OCI-LY1 (cell line): ENCODE measurements at regions not wholly inside any gene's neighbourhood (a gene's known extent, or its start where the extent isn't known, plus 50 kb on each side); places are given as distances from the start of the nearest gene placed in this dataset.

Experiments
- H2AFZ ChIP-seq: fragments of 200-600 bp; sonication (generic), shearing (Covaris generic); 2 replicates; pipeline ENCODE4 v1.6.0; 2014; ENCODE audit warnings: antibody characterized with exemption, mild to moderate bottlenecking, low read length
- H3F3A ChIP-seq: fragments of 200-600 bp; sonication (generic), shearing (Covaris generic); 2 replicates; pipeline ENCODE4 v1.6.0; 2014; ENCODE audit warnings: mild to moderate bottlenecking, antibody characterized with exemption, low read length, moderate library complexity; ENCODE audit not compliant: insufficient read depth
- H3K27ac ChIP-seq: fragments of 200-600 bp; sonication (generic); 2 replicates; pipeline ENCODE4 v1.5.1; 2014; ENCODE audit warnings: low read length, mixed run types, mild to moderate bottlenecking, low read depth; ENCODE audit not compliant: poor library complexity, severe bottlenecking
- H3K27me3 ChIP-seq: fragments of 200-600 bp; sonication (generic); 2 replicates; pipeline ENCODE4 v1.6.0; 2014; ENCODE audit warnings: antibody characterized with exemption, mild to moderate bottlenecking, low read length, moderate library complexity; ENCODE audit not compliant: insufficient read depth
- H3K36me3 ChIP-seq: fragments of 200-600 bp; sonication (generic); 2 replicates; pipeline ENCODE4 v1.6.1; 2014; ENCODE audit warnings: mild to moderate bottlenecking, antibody characterized with exemption, low read length, moderate library complexity, mixed read lengths; ENCODE audit not compliant: insufficient read depth
- H3K4me1 ChIP-seq: fragments of 200-600 bp; sonication (generic); 2 replicates; pipeline ENCODE4 v1.5.1; 2014; ENCODE audit warnings: mild to moderate bottlenecking, low read length, moderate library complexity; ENCODE audit not compliant: insufficient read depth, severe bottlenecking
- H3K4me2 ChIP-seq: fragments of 200-600 bp; sonication (generic), shearing (Covaris generic); 2 replicates; pipeline ENCODE4 v1.6.1; 2014; ENCODE audit warnings: low read length
- H3K4me3 ChIP-seq: fragments of 200-600 bp; sonication (generic); 2 replicates; pipeline ENCODE4 v1.5.1; 2014; ENCODE audit warnings: low read length, low read depth, mild to moderate bottlenecking, mixed read lengths; ENCODE audit not compliant: poor library complexity, severe bottlenecking
- H3K79me2 ChIP-seq: fragments of 200-600 bp; shearing (Covaris generic); 2 replicates; pipeline ENCODE4 v1.6.1; 2016; ENCODE audit warnings: mixed run types, low read length, mixed read lengths; ENCODE audit not compliant: insufficient read depth
- H3K9ac ChIP-seq: fragments of 200-600 bp; sonication (generic), shearing (Covaris generic); 2 replicates; pipeline ENCODE4 v1.6.1; 2014; ENCODE audit warnings: mild to moderate bottlenecking, low read length, mixed read lengths
- H3K9me2 ChIP-seq: fragments of 200-600 bp; sonication (generic), shearing (Covaris generic); 2 replicates; pipeline ENCODE4 v1.6.1; 2014; ENCODE audit warnings: low read depth, mild to moderate bottlenecking, low read length, mixed read lengths
- H3K9me3 ChIP-seq: fragments of 200-600 bp; shearing (Covaris generic); 2 replicates; pipeline ENCODE4 v1.6.1; 2014; ENCODE audit warnings: low read length, mixed read lengths
- H4K20me1 ChIP-seq: fragments of 200-600 bp; sonication (generic), shearing (Covaris generic); 2 replicates; pipeline ENCODE4 v1.6.0; 2016; ENCODE audit warnings: mild to moderate bottlenecking, low read length; ENCODE audit not compliant: insufficient read depth
- CTCF ChIP-seq: fragments of 200-600 bp; sonication (generic), shearing (Covaris generic); IDR thresholded peaks from 2 replicates; pipeline ENCODE4 v1.5.1; 2017; ENCODE audit warnings: mild to moderate bottlenecking, antibody characterized with exemption, low read length, moderate library complexity, mixed read lengths
- EZH2 ChIP-seq: fragments of 200-600 bp; sonication (generic), shearing (Covaris generic); IDR thresholded peaks from 2 replicates; pipeline ENCODE4 v1.8.0; 2017; ENCODE audit warnings: borderline replicate concordance, mixed run types, mild to moderate bottlenecking, antibody characterized with exemption, low read length, moderate library complexity, mixed read lengths

DNA sequence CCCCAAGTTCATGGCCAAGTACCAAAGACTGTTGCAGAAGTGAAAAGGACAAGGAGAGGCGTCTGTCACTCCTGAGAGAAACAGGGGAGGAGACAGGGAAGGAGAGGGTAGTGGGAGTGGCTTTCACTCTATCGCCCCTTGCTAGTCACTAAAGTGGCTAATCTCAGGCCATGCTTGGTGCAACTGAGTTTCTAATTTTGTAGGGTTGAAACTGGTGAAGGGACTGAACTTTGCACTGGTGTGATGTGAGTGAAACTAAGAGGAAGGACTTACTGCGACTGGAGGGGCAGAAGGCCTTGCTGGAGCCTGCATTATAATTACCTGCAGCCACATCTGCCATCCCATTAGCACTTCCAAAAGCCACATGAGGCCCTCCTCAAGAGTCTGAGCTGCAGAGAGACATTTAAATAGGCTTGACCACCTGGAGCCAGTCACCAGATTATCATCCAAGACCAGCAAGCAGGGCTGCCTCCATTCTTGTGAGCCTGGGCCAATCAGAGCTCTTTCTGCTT is 107.2 kb upstream of the EEPD1 start:
- no peaks in the 10 kb centered on the region for H3K79me2 ChIP-seq
- H3K27me3 ChIP-seq, result no peaks in the 10 kb centered on the region
- no peaks in the 10 kb centered on the region for H3K36me3 ChIP-seq
- H3K9ac ChIP-seq, result no peak overlapping the region
- no peak overlapping the region for H2AFZ ChIP-seq
- no peak overlapping the region for H3K27ac ChIP-seq
- no peaks in the 10 kb centered on the region for H3K9me2 ChIP-seq
- TF ChIP-seq EZH2 (no peak), CTCF (no peak)
- H4K20me1 ChIP-seq, result no peaks in the 10 kb centered on the region
- no peak overlapping the region for H3K4me3 ChIP-seq
- no peak overlapping the region for H3K4me2 ChIP-seq
- H3K4me1 ChIP-seq, result no peaks in the 10 kb centered on the region
- no peaks in the 10 kb centered on the region for H3K9me3 ChIP-seq
- H3F3A ChIP-seq, result no peaks in the 10 kb centered on the region

DNA sequence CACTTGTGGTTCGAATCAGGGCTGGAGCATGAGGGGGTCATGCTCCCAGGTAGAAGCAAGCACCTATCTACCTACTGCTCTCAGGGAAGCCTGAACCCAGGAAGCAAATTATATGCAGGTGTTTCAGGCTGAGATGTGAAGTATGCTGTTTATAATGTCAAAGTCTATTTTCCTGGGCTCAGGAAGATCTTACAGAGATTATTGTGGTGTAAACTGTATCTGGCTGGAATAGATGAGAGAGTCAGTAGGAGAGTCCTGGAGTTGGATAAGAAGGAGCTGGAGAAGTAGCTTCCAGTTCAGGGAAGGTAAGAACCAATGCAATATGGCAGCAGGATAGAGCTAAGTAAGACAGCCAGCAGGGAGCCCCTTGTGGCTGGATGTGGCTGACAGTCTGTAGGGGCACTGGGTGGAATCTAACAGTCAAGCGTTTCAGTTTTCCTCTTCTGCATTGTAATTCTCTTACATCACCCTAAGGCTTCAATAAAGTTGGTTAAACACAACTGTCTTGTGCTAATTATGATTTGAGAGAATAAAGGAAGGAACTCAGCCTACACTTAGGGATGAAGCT is 105.9 kb upstream of the EEPD1 start:
- H3K9ac ChIP-seq, result no peak overlapping the region
- no peaks in the 10 kb centered on the region for H4K20me1 ChIP-seq
- TF ChIP-seq EZH2 (no peak), CTCF (peak; percentile 33; the same call in 1 of the 2 replicates)
- no peak overlapping the region for H3K4me3 ChIP-seq
- H2AFZ ChIP-seq, result no peak overlapping the region
- H3K4me1 ChIP-seq, result no peaks in the 10 kb centered on the region
- no peak overlapping the region for H3K4me2 ChIP-seq
- 0 out of 2 replicates have a peak, but pooled peaks cover 3% of the 10 kb centered on the region for H3K27me3 ChIP-seq
- no peaks in the 10 kb centered on the region for H3K36me3 ChIP-seq
- no peaks in the 10 kb centered on the region for H3K79me2 ChIP-seq
- no peak overlapping the region for H3K27ac ChIP-seq
- no peaks in the 10 kb centered on the region for H3K9me3 ChIP-seq
- H3K9me2 ChIP-seq, result no peaks in the 10 kb centered on the region
- H3F3A ChIP-seq, result no peaks in the 10 kb centered on the region

- H3K79me2 ChIP-seq, result no peaks in the 10 kb centered on the region
- no peaks in the 10 kb centered on the region for H3K4me1 ChIP-seq
- H3K36me3 ChIP-seq, result no peaks in the 10 kb centered on the region
- H3K27me3 ChIP-seq, result 0 out of 2 replicates have a peak, but pooled peaks cover 6% of the 10 kb centered on the region
- TF ChIP-seq CTCF (no peak), EZH2 (no peak)
- no peak overlapping the region for H2AFZ ChIP-seq
- H3K27ac ChIP-seq, result no peak overlapping the region
- H3K9me2 ChIP-seq, result no peaks in the 10 kb centered on the region
- no peak overlapping the region for H3K9ac ChIP-seq
- H3K4me3 ChIP-seq, result no peak overlapping the region
- H3F3A ChIP-seq, result no peaks in the 10 kb centered on the region
- H3K4me2 ChIP-seq, result no peak overlapping the region
- no peaks in the 10 kb centered on the region for H4K20me1 ChIP-seq
- no peaks in the 10 kb centered on the region for H3K9me3 ChIP-seq
Measured at GRCh38 chr7:36048141-36048901, 104.7 kb upstream of the EEPD1 start.
